Loucy (cell line): ENCODE measurements at regions not wholly inside any gene's neighbourhood (a gene's known extent, or its start where the extent isn't known, plus 50 kb on each side); places are given as distances from the start of the nearest gene placed in this dataset.

ENCODE experiments used
- H2AFZ ChIP-seq: fragments of 200-600 bp; sonication (generic); 2 replicates; pipeline ENCODE4 v1.6.0; 2016; ENCODE audit warnings: antibody characterized with exemption, mild to moderate bottlenecking, low read length, moderate library complexity
- H3F3A ChIP-seq: fragments of 200-600 bp; 2 replicates; pipeline ENCODE4 v1.6.0; 2016; ENCODE audit warnings: antibody characterized with exemption, low read depth, mild to moderate bottlenecking
- H3K27me3 ChIP-seq: fragments of 200-600 bp; sonication (generic); 2 replicates; pipeline ENCODE4 v1.6.1; 2014; ENCODE audit warnings: low read length, mild to moderate bottlenecking; ENCODE audit not compliant: insufficient read depth, poor library complexity, severe bottlenecking
- H3K36me3 ChIP-seq: fragments of 200-600 bp; sonication (generic); 2 replicates; pipeline ENCODE4 v1.6.1; 2016; ENCODE audit warnings: low read length; ENCODE audit not compliant: insufficient read depth
- H3K4me1 ChIP-seq: fragments of 200-600 bp; sonication (generic); 2 replicates; pipeline ENCODE4 v1.5.1; 2014; ENCODE audit warnings: low read length, mild to moderate bottlenecking; ENCODE audit not compliant: insufficient read depth, poor library complexity, severe bottlenecking
- H3K4me2 ChIP-seq: fragments of 200-600 bp; sonication (generic); 2 replicates; pipeline ENCODE4 v1.6.0; 2014; ENCODE audit warnings: antibody characterized with exemption, low read length, low read depth, mild to moderate bottlenecking; ENCODE audit not compliant: poor library complexity, severe bottlenecking
- H3K4me3 ChIP-seq: fragments of 200-600 bp; sonication (generic); 2 replicates; pipeline ENCODE4 v1.5.1; 2014; ENCODE audit warnings: low read length, mild to moderate bottlenecking, mixed read lengths; ENCODE audit not compliant: poor library complexity, severe bottlenecking
- H3K79me2 ChIP-seq: fragments of 200-600 bp; sonication (generic); 2 replicates; pipeline ENCODE4 v1.6.1; 2014; ENCODE audit warnings: low read length; ENCODE audit not compliant: insufficient read depth
- H3K9ac ChIP-seq: fragments of 200-600 bp; sonication (generic); 2 replicates; pipeline ENCODE4 v1.6.0; 2014; ENCODE audit warnings: mild to moderate bottlenecking, low read depth, low read length, moderate library complexity; ENCODE audit not compliant: poor library complexity, severe bottlenecking
- H3K9me2 ChIP-seq: fragments of 200-600 bp; sonication (generic); replicated peaks from 2 replicates; pipeline ENCODE4 v1.6.1; 2016; ENCODE audit warnings: low read depth, low read length, mixed read lengths
- H3K9me3 ChIP-seq: fragments of 200-600 bp; sonication (generic); 2 replicates; pipeline ENCODE4 v1.6.1; 2014; ENCODE audit warnings: mild to moderate bottlenecking, antibody characterized with exemption, low read length, low read depth; ENCODE audit not compliant: insufficient read depth
- H4K20me1 ChIP-seq: fragments of 200-600 bp; sonication (generic); 2 replicates; pipeline ENCODE4 v1.6.0; 2014; ENCODE audit warnings: antibody characterized with exemption, low read length, mild to moderate bottlenecking; ENCODE audit not compliant: insufficient read depth, poor library complexity, severe bottlenecking
- CTCF ChIP-seq: fragments of 200-600 bp; sonication (generic); conservative IDR thresholded peaks from 2 replicates; pipeline ENCODE4 v1.5.1; 2014; ENCODE audit warnings: mild to moderate bottlenecking, antibody characterized with exemption, low read length
- EZH2phosphoT487 ChIP-seq: fragments of 200-600 bp; IDR thresholded peaks from 2 replicates; pipeline ENCODE4 v1.6.1; 2018; ENCODE audit warnings: antibody characterized with exemption, mild to moderate bottlenecking, moderate library complexity, borderline replicate concordance

GRCh38 chr2:129711816-129712675, 267.4 kb upstream of the RAB6C start:
- no peaks in the 10 kb centered on the region for H3F3A ChIP-seq
- no peaks in the 10 kb centered on the region for H3K9me3 ChIP-seq
- no peaks in the 10 kb centered on the region for H3K27me3 ChIP-seq
- H4K20me1 ChIP-seq, result no peaks in the 10 kb centered on the region
- H3K4me3 ChIP-seq, result no peak overlapping the region
- H3K9ac ChIP-seq, result no peak overlapping the region
- H3K4me1 ChIP-seq, result no peaks in the 10 kb centered on the region
- no peaks in the 10 kb centered on the region for H3K9me2 ChIP-seq
- TF ChIP-seq EZH2phosphoT487, result no peak
- no peak for TF ChIP-seq CTCF
- no peaks in the 10 kb centered on the region for H3K79me2 ChIP-seq
- H3K4me2 ChIP-seq, result no peak overlapping the region
- H3K36me3 ChIP-seq, result no peaks in the 10 kb centered on the region
- H2AFZ ChIP-seq, result no peak overlapping the region

- Histone ChIP-seq H3K9me3 (no peaks in the 10 kb centered on the region), H3K4me2 (no peak overlapping the region), H3K9me2 (no peaks in the 10 kb centered on the region)
Measured at GRCh38 chr2:129712676-129712985, 266.8 kb upstream of the RAB6C start.

GRCh38 chr2:129713337-129713736, 266.1 kb upstream of the RAB6C start:
- Histone ChIP-seq H3K27me3 (no peaks in the 10 kb centered on the region), H3K4me3 (no peak overlapping the region), H3K9me3 (no peaks in the 10 kb centered on the region), H3K9ac (no peak overlapping the region), H3K36me3 (no peaks in the 10 kb centered on the region), H3K79me2 (no peaks in the 10 kb centered on the region), H3K9me2 (no peaks in the 10 kb centered on the region), H2AFZ (no peak overlapping the region), H4K20me1 (no peaks in the 10 kb centered on the region), H3F3A (no peaks in the 10 kb centered on the region), H3K4me1 (no peaks in the 10 kb centered on the region), H3K4me2 (no peak overlapping the region)
- TF ChIP-seq CTCF (no peak), EZH2phosphoT487 (no peak)

More at GRCh38 chr2:129712676-129712985, 266.8 kb upstream of the RAB6C start:
- Histone ChIP-seq H4K20me1 (no peaks in the 10 kb centered on the region), H3K4me1 (no peaks in the 10 kb centered on the region), H3K4me3 (no peak overlapping the region), H3K36me3 (no peaks in the 10 kb centered on the region), H2AFZ (no peak overlapping the region), H3K79me2 (no peaks in the 10 kb centered on the region), H3K27me3 (no peaks in the 10 kb centered on the region), H3F3A (no peaks in the 10 kb centered on the region), H3K9ac (no peak overlapping the region)
- TF ChIP-seq EZH2phosphoT487, result no peak
- no peak for TF ChIP-seq CTCF
